ENCODE measurements at regions not wholly inside any gene's neighbourhood (a gene's known extent, or its start where the extent isn't known, plus 50 kb on each side); places are given as distances from the start of the nearest gene placed in this dataset.
A peak's percentile ranks its signal among the peaks of the same experiment; 100 is the strongest.
"Not testable (repeated sequence)": the region's sequence is repeated elsewhere in the genome, so short reads cannot be mapped to it uniquely, and the experiment has no call there.

GRCh38 chr2:144628566-144628965 is 108.6 kb upstream of the ZEB2 start:
- Histone ChIP-seq H3K27me3 (ENCODE audit: control insufficient read depth, insufficient read depth, low read length) (no peaks in the 10 kb centered on the region), H3K9me3 (ENCODE audit: control insufficient read depth in 2 of 3, insufficient read depth in 1 of 3, low read length in 3 of 3) (no peaks in the 10 kb centered on the region), H3K9ac (ENCODE audit: low read length in 3 of 3) (no peak overlapping the region), H3K36me3 (ENCODE audit: control insufficient read depth in 2 of 3, insufficient read depth in 3 of 3, low read length in 3 of 3) (no peaks in the 10 kb centered on the region), H3K27ac (ENCODE audit: low read depth in 2 of 2, low read length in 2 of 2) (no peak overlapping the region), H3K4me1 (ENCODE audit: control insufficient read depth in 2 of 3, insufficient read depth in 2 of 3, low read depth in 1 of 3, low read length in 3 of 3) (peaks cover 0 to 3% (median 0%) of the 10 kb centered on the region in 3 donors), H3K4me3 (ENCODE audit: low read length in 3 of 3) (no peak overlapping the region)
- TF ChIP-seq, protein P1, sequence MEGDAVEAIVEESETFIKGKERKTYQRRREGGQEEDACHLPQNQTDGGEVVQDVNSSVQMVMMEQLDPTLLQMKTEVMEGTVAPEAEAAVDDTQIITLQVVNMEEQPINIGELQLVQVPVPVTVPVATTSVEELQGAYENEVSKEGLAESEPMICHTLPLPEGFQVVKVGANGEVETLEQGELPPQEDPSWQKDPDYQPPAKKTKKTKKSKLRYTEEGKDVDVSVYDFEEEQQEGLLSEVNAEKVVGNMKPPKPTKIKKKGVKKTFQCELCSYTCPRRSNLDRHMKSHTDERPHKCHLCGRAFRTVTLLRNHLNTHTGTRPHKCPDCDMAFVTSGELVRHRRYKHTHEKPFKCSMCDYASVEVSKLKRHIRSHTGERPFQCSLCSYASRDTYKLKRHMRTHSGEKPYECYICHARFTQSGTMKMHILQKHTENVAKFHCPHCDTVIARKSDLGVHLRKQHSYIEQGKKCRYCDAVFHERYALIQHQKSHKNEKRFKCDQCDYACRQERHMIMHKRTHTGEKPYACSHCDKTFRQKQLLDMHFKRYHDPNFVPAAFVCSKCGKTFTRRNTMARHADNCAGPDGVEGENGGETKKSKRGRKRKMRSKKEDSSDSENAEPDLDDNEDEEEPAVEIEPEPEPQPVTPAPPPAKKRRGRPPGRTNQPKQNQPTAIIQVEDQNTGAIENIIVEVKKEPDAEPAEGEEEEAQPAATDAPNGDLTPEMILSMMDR (IDR thresholded peaks at IDR 0.05; ENCODE audit: borderline replicate concordance, extremely low read depth, insufficient read depth), result no peak
- DNase-seq, result no peak
- intact Hi-C loops (cut with DNase I), result no loop called here
- no peak for FAIRE-seq

- Histone ChIP-seq H3K36me3 (ENCODE audit: control insufficient read depth in 2 of 3, insufficient read depth in 3 of 3, low read length in 3 of 3) (no peaks in the 10 kb centered on the region), H3K9ac (ENCODE audit: low read length in 3 of 3) (no peak overlapping the region), H3K4me1 (ENCODE audit: control insufficient read depth in 2 of 3, insufficient read depth in 2 of 3, low read depth in 1 of 3, low read length in 3 of 3) (peaks cover 0 to under 1% (median 0%) of the 10 kb centered on the region in 3 donors), H3K27ac (ENCODE audit: low read depth in 2 of 2, low read length in 2 of 2) (no peak overlapping the region), H3K27me3 (ENCODE audit: control insufficient read depth, insufficient read depth, low read length) (no peaks in the 10 kb centered on the region), H3K4me3 (ENCODE audit: low read length in 3 of 3) (no peak overlapping the region), H3K9me3 (ENCODE audit: control insufficient read depth in 2 of 3, insufficient read depth in 1 of 3, low read length in 3 of 3) (no peaks in the 10 kb centered on the region)
- intact Hi-C loops (cut with DNase I), result no loop called here
- DNase-seq, result peak in 1 of 5 donors; percentile 20
- TF ChIP-seq, protein P1 (IDR thresholded peaks at IDR 0.05; ENCODE audit: borderline replicate concordance, extremely low read depth, insufficient read depth), result no peak
- FAIRE-seq, result no peak
Measured at GRCh38 chr2:144625626-144626025, 105.7 kb upstream of the ZEB2 start.

DNA sequence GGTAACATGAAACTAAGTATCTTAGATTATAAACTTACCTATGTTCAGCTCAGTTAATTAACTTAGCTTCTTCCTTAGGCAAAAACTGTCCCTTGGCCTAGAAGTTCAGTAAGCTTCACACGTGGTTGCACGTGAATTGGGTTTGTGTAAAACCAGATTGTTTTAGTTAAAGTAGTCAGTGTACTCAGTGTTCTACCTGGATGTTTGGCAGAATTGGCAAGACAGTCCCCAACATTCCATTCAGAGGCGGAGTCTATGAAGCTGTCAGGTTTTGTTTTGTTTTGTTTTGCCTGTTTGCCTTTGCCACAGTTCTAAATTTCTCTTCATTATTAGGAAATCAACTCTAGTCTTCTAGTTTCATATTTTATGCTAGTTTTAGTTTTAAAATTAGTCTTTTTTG is 105.3 kb upstream of the ZEB2 start:
- no peak for FAIRE-seq
- Histone ChIP-seq H3K9me3 (ENCODE audit: control insufficient read depth in 2 of 3, insufficient read depth in 1 of 3, low read length in 3 of 3) (no peaks in the 10 kb centered on the region), H3K27ac (ENCODE audit: low read depth in 2 of 2, low read length in 2 of 2) (no peak overlapping the region), H3K9ac (ENCODE audit: low read length in 3 of 3) (no peak overlapping the region), H3K36me3 (ENCODE audit: control insufficient read depth in 2 of 3, insufficient read depth in 3 of 3, low read length in 3 of 3) (no peaks in the 10 kb centered on the region), H3K4me3 (ENCODE audit: low read length in 3 of 3) (no peak overlapping the region), H3K27me3 (ENCODE audit: control insufficient read depth, insufficient read depth, low read length) (no peaks in the 10 kb centered on the region), H3K4me1 (ENCODE audit: control insufficient read depth in 2 of 3, insufficient read depth in 2 of 3, low read depth in 1 of 3, low read length in 3 of 3) (no peaks in the 10 kb centered on the region)
- intact Hi-C loops (cut with DNase I), result no loop called here
- DNase-seq, result peak in 2 of 5 donors; percentile 26 to 27
- TF ChIP-seq, protein P1 (IDR thresholded peaks at IDR 0.05; ENCODE audit: borderline replicate concordance, extremely low read depth, insufficient read depth), result no peak

GRCh38 chr2:144624451-144624850 is 104.5 kb upstream of the ZEB2 start:
- DNase-seq, result no peak
- H3K4me1 ChIP-seq (ENCODE audit: control insufficient read depth in 2 of 3, insufficient read depth in 2 of 3, low read depth in 1 of 3, low read length in 3 of 3), result no peaks in the 10 kb centered on the region
- H3K27me3 ChIP-seq (ENCODE audit: control insufficient read depth, insufficient read depth, low read length), result no peaks in the 10 kb centered on the region
- H3K9ac ChIP-seq (ENCODE audit: low read length in 3 of 3), result no peak overlapping the region
- intact Hi-C loops (cut with DNase I), result no loop called here
- no peaks in the 10 kb centered on the region for H3K9me3 ChIP-seq (ENCODE audit: control insufficient read depth in 2 of 3, insufficient read depth in 1 of 3, low read length in 3 of 3)
- no peak overlapping the region for H3K27ac ChIP-seq (ENCODE audit: low read depth in 2 of 2, low read length in 2 of 2)
- H3K4me3 ChIP-seq (ENCODE audit: low read length in 3 of 3), result no peak overlapping the region
- no peak for FAIRE-seq
- no peaks in the 10 kb centered on the region for H3K36me3 ChIP-seq (ENCODE audit: control insufficient read depth in 2 of 3, insufficient read depth in 3 of 3, low read length in 3 of 3)
- TF ChIP-seq, protein P1 (IDR thresholded peaks at IDR 0.05; ENCODE audit: borderline replicate concordance, extremely low read depth, insufficient read depth), result no peak

- intact Hi-C loops (cut with DNase I); H3K27ac ChIP-seq (ENCODE audit: low read depth in 2 of 2, low read length in 2 of 2): not testable (repeated sequence)
Measured at GRCh38 chr2:144622373-144622772, 102.5 kb upstream of the ZEB2 start.

More at GRCh38 chr2:144622373-144622772, 102.5 kb upstream of the ZEB2 start:
- not testable (repeated sequence) for H3K9ac ChIP-seq (ENCODE audit: low read length in 3 of 3); H3K4me1 ChIP-seq (ENCODE audit: control insufficient read depth in 2 of 3, insufficient read depth in 2 of 3, low read depth in 1 of 3, low read length in 3 of 3); H3K27me3 ChIP-seq (ENCODE audit: control insufficient read depth, insufficient read depth, low read length); DNase-seq; H3K4me3 ChIP-seq (ENCODE audit: low read length in 3 of 3); H3K36me3 ChIP-seq (ENCODE audit: control insufficient read depth in 2 of 3, insufficient read depth in 3 of 3, low read length in 3 of 3); H3K9me3 ChIP-seq (ENCODE audit: control insufficient read depth in 2 of 3, insufficient read depth in 1 of 3, low read length in 3 of 3); FAIRE-seq

Data from kidney (tissue), 13 donors.